ENCODE measurements at regions not wholly inside any gene's neighbourhood (a gene's known extent, or its start where the extent isn't known, plus 50 kb on each side); places are given as distances from the start of the nearest gene placed in this dataset.

DNA sequence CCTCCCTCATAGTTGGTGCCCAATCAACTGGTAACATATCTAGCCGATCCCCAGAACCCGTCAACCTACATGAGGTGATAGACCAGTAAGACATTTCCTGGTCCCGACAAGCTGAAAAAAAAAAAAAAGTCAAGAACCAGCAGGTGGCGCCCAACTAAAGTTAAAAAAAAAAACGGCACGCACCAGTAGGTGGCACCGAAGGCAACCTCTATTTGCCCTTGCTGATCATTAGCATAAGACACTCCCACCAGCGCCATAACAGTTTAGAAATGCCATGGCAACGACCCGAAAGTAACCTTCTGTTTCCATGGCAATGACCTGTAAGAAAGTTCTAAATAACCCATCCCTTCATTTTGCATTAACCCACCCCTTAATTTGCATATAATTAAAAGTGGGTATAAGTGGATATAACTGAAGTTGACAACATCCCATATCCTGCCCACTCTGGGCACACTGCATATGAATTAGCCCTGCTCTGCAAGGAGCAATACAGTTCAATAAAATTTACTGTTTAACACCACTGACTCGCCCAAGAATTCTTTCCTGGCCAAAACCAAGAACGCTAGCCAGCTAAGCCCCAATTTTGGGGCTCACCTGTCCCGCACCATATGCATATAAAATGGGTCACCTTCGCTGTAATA, 83.9 kb upstream of the SPANXB1 start:
- dilution Hi-C loops (cut with MboI; ENCODE audit: extremely low pct_ligation_motif_present, low sequenced_read_pairs) = no loop called here
- Histone ChIP-seq H3K9ac (replicated peaks; ENCODE audit: extremely low read depth, insufficient read depth, low read length) (no peak overlapping the region), H2AFZ (ENCODE audit: low read depth, low read length) (peak overlapping the region; percentile 58), H3K79me2 (ENCODE audit: control insufficient read depth, insufficient read depth, low read length) (no peaks in the 10 kb centered on the region), H3K4me1 (ENCODE audit: control insufficient read depth, extremely low read depth, insufficient read depth, low read length) (no peaks in the 10 kb centered on the region), H3K4me3 (replicated peaks in 1 of 3; ENCODE audit: insufficient read depth in 1 of 3, low read depth in 1 of 3, low read length in 3 of 3) (no peak overlapping the region), H4K20me1 (replicated peaks; ENCODE audit: control insufficient read depth, extremely low read depth, insufficient read depth, low read length) (no peaks in the 10 kb centered on the region), H3K4me2 (ENCODE audit: insufficient read depth, low read length) (no peak overlapping the region), H3K36me3 (ENCODE audit: control insufficient read depth in 2 of 2, extremely low read depth in 1 of 2, insufficient read depth in 2 of 2, low read length in 2 of 2) (no peaks in the 10 kb centered on the region), H3K9me1 (replicated peaks; ENCODE audit: control insufficient read depth, extremely low read depth, insufficient read depth, low read length) (no peaks in the 10 kb centered on the region), H3K27ac (ENCODE audit: insufficient read depth, low read depth, low read length) (peak overlapping the region; percentile 31), H3K27me3 (ENCODE audit: control insufficient read depth in 2 of 2, insufficient read depth in 2 of 2, low read length in 2 of 2) (no peaks in the 10 kb centered on the region), H3K9me3 (replicated peaks; ENCODE audit: control insufficient read depth, insufficient read depth, low read length) (no peaks in the 10 kb centered on the region)
- CTCF ChIA-PET = interaction anchor here (0.6 to 3.0 kb wide), 13 partner anchors 10 to 1543 kb away, joined by 3 to 44 read pairs (median 4); no protein-coding TSS in a partner anchor
- intact Hi-C loops (cut with micrococcal nuclease) = loop anchor here (1.0 to 5.0 kb wide), 5 partner anchors 151 to 1171 kb away; no protein-coding TSS in a partner anchor
- POLR2A ChIA-PET = interaction anchor here (0.6 kb wide), 1 partner anchor 487 kb away, joined by 3 read pairs; no protein-coding TSS in a partner anchor
- TF ChIP-seq POLR2AphosphoS5 (IDR thresholded peaks at IDR 0.05; ENCODE audit: insufficient read depth, low read depth, low read length) = no peak
- no peak for TF ChIP-seq JUN (IDR thresholded peaks at IDR 0.05; ENCODE audit: borderline replicate concordance, insufficient read depth, insufficient read length, low read depth)
- TF ChIP-seq, protein P1, sequence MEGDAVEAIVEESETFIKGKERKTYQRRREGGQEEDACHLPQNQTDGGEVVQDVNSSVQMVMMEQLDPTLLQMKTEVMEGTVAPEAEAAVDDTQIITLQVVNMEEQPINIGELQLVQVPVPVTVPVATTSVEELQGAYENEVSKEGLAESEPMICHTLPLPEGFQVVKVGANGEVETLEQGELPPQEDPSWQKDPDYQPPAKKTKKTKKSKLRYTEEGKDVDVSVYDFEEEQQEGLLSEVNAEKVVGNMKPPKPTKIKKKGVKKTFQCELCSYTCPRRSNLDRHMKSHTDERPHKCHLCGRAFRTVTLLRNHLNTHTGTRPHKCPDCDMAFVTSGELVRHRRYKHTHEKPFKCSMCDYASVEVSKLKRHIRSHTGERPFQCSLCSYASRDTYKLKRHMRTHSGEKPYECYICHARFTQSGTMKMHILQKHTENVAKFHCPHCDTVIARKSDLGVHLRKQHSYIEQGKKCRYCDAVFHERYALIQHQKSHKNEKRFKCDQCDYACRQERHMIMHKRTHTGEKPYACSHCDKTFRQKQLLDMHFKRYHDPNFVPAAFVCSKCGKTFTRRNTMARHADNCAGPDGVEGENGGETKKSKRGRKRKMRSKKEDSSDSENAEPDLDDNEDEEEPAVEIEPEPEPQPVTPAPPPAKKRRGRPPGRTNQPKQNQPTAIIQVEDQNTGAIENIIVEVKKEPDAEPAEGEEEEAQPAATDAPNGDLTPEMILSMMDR (IDR thresholded peaks at IDR 0.05; ENCODE audit: extremely low read depth in 1 of 2, insufficient read depth in 1 of 2, low read depth in 1 of 2, low read length in 2 of 2) = peak; percentile 46 to 49
- TF ChIP-seq FOS (IDR thresholded peaks at IDR 0.05; ENCODE audit: borderline replicate concordance, insufficient read depth, low read length) = no peak
- peak; percentile 55 for FAIRE-seq
- BruUV-seq (replicated peaks) = no TSS peak
- DNase-seq (ENCODE audit: low read depth, low spot score) = peak; percentile 57

DNA sequence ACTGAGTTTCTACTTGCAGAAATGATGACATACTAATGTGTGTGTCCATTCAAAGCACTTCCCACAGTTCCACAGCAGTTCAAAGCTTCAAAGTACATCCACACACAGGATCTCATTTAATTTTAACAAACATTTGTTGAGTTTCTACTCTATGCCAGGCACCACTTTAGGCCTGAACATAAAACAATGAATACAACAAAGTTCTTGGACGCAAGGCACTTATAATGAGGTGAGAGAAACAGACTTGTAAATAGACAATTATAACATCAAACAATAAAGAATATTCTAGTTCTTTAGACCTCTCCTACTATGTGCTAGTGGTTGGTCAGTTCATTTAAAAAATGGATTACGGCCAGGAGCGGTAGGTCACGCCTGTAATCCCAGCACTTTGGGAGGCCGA, 82.0 kb upstream of the SPANXB1 start:
- FAIRE-seq = no peak
- Histone ChIP-seq H3K9ac (replicated peaks; ENCODE audit: extremely low read depth, insufficient read depth, low read length) (no peak overlapping the region), H3K4me3 (replicated peaks in 1 of 3; ENCODE audit: insufficient read depth in 1 of 3, low read depth in 1 of 3, low read length in 3 of 3) (no peak overlapping the region), H2AFZ (ENCODE audit: low read depth, low read length) (no peak overlapping the region), H3K4me2 (ENCODE audit: insufficient read depth, low read length) (no peak overlapping the region), H4K20me1 (replicated peaks; ENCODE audit: control insufficient read depth, extremely low read depth, insufficient read depth, low read length) (no peaks in the 10 kb centered on the region), H3K36me3 (ENCODE audit: control insufficient read depth in 2 of 2, extremely low read depth in 1 of 2, insufficient read depth in 2 of 2, low read length in 2 of 2) (no peaks in the 10 kb centered on the region), H3K27me3 (ENCODE audit: control insufficient read depth in 2 of 2, insufficient read depth in 2 of 2, low read length in 2 of 2) (no peaks in the 10 kb centered on the region), H3K9me1 (replicated peaks; ENCODE audit: control insufficient read depth, extremely low read depth, insufficient read depth, low read length) (no peaks in the 10 kb centered on the region), H3K9me3 (replicated peaks; ENCODE audit: control insufficient read depth, insufficient read depth, low read length) (no peaks in the 10 kb centered on the region), H3K79me2 (ENCODE audit: control insufficient read depth, insufficient read depth, low read length) (no peaks in the 10 kb centered on the region), H3K27ac (ENCODE audit: insufficient read depth, low read depth, low read length) (no peak overlapping the region), H3K4me1 (ENCODE audit: control insufficient read depth, extremely low read depth, insufficient read depth, low read length) (no peaks in the 10 kb centered on the region)
- dilution Hi-C loops (cut with MboI; ENCODE audit: extremely low pct_ligation_motif_present, low sequenced_read_pairs) (no loop called here), intact Hi-C loops (cut with micrococcal nuclease) (no loop called here)
- CTCF ChIA-PET = interaction anchor here (3.0 kb wide), 1 partner anchor 358 kb away, joined by 44 read pairs; no protein-coding TSS in a partner anchor
- DNase-seq (ENCODE audit: low read depth, low spot score) = no peak
- POLR2A ChIA-PET = no interaction called here
- TF ChIP-seq FOS (IDR thresholded peaks at IDR 0.05; ENCODE audit: borderline replicate concordance, insufficient read depth, low read length) (no peak), GATA2 (IDR thresholded peaks at IDR 0.05; ENCODE audit: insufficient read depth, insufficient read length, low read depth, low read length) (no peak), JUN (IDR thresholded peaks at IDR 0.05; ENCODE audit: borderline replicate concordance, insufficient read depth, insufficient read length, low read depth) (no peak), POLR2A (IDR thresholded peaks at IDR 0.05; ENCODE audit: low read depth, low read length) (no peak), EZH2 (IDR thresholded peaks at IDR 0.05; ENCODE audit: borderline replicate concordance, low read depth, low read length, severe bottlenecking) (no peak), POLR2AphosphoS5 (IDR thresholded peaks at IDR 0.05; ENCODE audit: insufficient read depth, low read depth, low read length) (no peak), MYC (IDR thresholded peaks at IDR 0.05; ENCODE audit: low read depth, low read length) (no peak)
- TF ChIP-seq, protein P2, sequence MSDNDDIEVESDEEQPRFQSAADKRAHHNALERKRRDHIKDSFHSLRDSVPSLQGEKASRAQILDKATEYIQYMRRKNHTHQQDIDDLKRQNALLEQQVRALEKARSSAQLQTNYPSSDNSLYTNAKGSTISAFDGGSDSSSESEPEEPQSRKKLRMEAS (IDR thresholded peaks at IDR 0.05; ENCODE audit: insufficient read depth, insufficient read length) = no peak
- TF ChIP-seq, protein P1 (IDR thresholded peaks at IDR 0.05; ENCODE audit: extremely low read depth in 1 of 2, insufficient read depth in 1 of 2, low read depth in 1 of 2, low read length in 2 of 2) = no peak
- no TSS peak for BruUV-seq (replicated peaks)
